ENCODE measurements at regions not wholly inside any gene's neighbourhood (a gene's known extent, or its start where the extent isn't known, plus 50 kb on each side); places are given as distances from the start of the nearest gene placed in this dataset.

DNA sequence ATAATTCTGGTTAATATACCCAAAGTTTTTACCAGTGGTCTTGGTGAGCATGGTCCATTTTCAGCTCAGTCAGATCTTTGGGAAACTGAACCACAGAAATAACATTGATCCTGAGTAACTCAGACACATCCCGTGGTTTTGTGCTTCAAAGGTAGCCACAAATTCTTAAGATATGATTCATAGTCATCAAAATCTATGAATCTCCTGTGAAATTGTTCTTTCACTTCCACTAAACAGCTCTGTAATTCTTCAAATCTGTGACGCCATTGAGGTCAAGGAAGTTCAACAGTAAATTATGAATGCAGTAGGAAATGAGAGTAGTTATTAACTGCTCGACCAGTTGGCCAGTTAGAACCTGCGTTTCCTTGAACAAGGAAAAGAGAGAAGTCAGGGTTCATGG lies 147.3 kb downstream of the IRS1 start:
- no peak for DNase-seq

DNA sequence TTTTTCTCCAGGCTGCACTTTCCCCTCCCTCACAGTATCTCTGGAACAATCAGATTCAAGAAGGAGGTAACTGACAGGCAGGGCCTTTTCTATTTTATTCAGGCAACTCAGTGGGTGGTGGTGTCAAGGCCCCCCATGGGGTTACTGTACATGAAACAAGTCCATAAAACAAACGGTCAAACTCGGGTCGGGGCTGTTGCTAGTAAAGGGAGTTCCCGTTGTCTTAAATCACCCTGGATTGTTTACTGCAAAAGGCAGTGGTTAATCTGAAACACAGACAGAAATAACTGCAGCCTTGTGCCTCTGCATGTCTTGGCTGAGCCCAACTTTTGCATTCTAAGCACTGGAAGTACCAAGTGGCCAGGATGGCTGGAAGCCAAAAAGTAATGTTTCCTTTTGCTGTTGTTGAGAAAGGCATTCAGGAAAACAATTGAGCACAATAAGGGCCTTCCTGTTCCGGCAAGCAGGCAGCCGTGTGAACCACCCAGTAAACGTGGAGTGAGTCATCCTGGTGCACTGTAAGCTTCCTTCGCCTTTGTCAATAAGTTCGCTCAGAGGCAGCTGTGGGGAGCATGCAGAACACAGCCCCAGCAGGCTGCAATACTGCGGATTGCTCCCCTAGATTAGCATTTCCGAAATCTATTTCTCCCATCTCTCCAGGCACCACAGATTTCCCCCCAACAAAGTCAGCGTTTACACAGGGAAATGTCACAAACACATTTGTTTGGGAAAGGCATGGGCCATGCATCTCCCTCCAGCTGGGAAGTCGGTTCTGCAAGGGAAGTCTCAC lies 149.6 kb downstream of the IRS1 start:
- DNase-seq = peak; percentile 67

DNA sequence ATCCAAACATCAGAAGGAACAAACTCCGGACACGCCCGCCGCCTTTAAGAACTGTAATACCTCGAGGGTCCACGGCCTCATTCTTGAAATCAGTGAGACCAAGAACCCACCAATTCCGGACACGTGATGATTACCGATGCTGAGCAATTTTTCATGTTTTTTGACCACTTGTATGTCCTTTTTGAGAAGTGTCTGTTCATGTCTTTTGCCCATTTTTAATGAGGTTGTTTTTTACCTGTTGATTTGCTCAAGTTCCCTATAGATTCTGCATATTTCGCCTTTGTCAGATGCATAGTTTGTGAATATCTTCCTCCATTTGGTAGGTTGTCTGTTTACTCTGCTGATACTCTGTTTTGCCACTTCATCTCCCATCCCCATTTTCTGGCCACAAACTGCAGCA lies 150.4 kb downstream of the IRS1 start:
- DNase-seq = no peak

DNA sequence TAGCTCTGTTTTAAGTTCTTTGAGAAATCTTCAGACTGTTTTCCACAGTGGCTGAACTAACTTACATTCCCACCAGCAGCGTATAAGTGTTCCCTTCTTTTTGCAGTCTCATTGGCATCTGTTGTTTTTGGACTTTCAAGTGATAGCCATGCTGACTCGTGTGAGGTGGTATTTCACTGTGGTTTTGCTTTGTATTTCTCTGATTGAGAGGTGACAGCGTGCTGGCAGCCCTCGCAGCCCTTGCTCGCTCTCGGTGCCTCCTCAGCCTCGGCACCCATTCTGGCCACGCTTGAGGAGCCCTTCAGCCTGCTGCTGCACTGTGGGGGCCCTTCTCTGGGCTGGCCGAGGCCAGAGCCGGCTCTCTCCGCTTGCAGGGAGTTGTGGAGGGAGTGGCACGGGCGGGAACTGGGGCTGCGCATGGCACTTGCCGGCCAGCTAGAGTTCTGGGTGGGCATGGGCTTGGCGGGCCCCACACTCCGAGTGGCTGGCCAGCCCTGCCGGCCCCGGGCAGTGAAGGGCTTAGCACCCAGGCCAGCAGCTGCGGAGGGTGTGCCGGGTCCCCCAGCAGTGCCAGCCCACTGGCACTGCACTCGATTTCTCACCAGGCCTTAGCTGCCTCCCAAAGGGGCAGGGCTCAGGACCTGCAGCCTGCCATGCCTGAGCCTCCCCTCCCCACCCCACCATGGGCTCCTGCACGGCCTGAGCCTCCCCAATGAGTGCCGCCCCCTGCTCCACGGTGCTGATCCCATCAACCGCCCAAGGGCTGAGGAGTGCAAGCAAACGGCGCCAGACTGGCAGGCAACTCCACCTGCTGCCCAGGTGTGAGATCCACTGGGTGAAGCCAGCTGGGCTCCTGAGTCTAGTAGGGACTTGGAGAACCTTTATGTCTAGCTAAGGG lies 151.8 kb downstream of the IRS1 start:
- no peak for DNase-seq

DNA sequence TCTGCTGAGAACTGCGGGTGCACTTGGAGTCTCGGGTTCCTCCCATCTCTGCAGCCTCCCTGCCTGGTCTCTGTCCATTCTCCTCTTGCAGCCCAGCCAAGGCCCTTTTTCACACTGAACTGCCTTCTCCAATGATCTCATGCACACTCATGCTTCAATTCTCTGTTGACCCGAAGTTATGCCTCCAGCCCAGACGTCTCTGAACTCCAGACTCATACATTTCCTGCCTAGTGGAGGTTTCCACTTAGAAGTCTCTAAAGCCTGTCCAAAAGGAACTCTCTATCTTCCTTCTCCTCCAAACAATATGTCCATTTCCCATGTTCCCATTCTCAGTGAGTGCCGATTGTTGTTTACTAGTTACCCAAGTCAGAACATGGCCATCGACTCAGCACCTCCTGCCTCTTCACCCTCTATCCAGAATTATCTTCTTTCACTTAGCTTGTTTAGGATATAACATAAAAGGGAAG lies 155.2 kb downstream of the IRS1 start:
- no peak for DNase-seq

DNA sequence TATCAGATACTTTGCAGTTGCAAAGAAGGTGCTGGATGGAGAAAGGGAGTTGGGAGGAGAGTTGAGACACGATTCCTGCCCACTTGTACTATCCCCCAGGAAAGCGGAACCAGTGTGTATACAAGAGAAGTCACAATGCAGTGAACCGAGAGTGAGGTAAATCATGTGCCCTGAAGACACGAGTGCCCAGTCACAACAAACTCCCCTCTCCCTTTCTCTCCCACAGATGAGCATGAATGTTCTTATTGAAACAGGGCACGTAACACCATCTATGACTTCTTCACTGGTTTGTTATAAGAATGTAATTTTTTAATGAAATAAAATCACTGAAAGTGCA lies 155.7 kb downstream of the IRS1 start:
- DNase-seq = no peak

DNA sequence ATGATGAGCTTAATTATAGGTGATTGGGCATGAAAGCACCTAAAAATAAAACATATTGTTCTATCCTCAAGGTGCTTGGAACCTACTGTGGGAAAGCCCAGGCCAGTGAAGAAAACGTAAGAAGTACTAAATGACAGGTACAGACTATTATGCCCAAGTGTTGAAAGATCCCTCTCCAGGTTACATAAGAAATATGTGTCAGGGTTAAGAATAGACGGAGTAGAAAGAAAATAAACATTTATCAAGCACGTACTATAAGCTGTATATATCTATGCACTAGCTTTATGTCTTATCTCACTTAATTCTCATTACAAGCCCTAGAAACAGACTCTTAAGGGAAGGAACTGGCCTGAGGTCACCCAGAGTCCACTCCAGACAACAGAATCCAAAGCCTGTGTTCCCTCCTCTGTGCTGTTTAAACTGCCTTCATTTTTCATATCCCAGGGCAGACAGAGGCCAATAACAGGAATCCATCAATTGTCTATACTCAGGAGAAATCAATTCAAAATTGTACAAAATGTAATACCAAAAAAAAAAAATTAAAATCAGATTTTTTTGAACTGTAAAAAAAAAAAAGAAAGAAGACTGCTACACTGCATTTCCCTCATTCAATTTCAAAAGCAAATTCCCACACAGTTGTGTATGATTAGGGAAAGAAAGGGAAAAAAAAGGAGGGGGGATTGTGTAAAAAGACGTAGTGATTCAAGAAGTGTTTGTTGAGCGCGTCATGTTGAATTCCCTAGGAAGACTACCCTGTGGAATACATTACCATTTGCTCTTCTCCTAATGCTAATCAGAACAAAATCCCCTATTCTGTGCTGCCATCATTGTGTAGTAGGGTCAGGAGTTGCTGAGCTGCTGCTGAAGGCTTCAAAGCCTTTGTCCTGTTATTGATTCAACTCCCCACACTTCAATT lies 156.3 kb downstream of the IRS1 start:
- DNase-seq = no peak

DNA sequence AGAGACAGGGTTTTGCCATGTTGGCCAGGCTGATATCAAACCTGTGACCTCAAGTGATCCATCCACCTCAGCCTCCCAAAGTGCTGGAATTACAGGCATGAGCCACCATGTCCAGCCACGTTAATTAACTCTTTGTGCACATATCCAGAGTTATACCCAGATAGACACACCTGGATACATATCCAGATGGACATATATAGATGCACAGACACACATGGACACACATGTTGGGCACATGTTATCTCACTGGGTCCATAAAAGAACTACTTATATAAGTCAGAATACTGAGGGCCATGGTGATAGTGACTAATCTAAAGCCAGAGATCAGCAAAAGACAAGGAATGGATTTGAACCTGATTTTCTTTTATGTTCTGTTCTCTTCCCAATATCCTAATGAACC lies 158.6 kb downstream of the IRS1 start:
- no peak for DNase-seq

DNA sequence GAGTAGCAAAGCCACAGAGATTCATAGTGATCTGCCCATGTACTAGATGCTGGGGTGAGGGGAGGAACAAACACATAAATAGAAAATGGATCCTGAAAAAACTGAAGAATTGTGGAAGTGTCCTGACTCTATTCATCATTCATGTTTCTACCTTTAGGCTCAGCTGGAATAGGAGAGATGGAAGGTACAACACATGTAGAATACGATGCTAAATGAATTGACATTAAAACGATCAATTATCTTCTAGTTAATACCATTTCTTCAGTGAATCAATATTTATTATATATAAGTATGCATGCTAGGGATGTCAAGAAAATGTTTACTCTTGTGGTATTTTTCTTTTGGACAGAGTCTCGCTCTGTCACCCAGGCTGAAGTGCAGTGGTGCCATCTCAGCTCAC lies 159.1 kb downstream of the IRS1 start:
- DNase-seq = no peak

DNA sequence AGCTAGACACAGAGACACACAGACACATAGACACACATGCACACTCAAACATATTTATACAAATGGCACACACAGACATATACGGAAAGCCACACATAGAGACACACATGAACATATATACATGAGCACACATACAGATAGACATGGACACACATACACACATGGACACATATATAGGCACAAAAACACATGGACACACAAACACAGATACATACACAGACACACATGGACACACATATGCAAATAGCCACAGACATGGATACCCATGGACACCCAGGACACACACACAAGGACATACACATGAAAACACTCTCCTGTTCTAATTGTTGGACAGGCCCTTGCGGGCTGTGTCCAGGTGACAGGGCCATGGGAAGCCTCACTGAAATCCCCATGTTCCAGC lies 160.1 kb downstream of the IRS1 start:
- DNase-seq = no peak

DNA sequence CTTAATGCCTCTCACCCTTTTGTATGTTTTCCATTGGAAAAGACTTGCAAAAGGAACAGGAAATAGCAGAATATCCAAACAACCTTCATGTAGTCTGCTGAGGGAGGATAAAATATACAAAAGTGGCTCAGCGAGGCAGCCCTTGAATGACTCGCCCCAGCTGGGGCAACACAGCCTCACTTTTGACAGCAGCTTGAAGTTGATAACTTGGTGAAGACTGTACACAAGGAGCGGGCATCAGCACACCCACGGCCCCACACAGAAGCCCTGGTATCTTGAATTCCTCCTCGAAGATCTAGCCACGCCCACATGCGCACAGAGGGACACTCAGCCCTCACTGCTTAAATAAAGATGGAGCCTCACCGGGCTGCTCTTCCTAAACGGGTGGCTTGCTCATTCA lies 161.0 kb downstream of the IRS1 start:
- no peak for DNase-seq

DNA sequence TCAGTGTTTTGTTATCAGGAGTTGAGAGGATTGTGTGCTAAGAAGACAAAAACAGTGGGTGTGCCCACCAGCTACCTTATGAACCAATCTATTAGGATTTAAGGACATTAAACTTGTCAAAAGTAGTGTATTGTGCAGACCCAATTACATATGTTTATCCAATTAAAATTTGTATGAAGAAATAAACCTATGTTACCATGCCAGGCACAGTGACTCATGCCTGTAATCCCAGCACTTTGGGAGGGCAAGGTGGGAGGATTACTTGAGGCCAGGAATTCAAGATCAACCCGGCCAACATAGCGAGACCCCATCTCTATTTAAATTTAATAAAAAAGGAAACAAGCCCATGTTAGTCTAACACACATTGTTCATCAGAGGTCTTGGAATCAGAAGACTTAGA lies 162.2 kb downstream of the IRS1 start:
- DNase-seq = no peak

DNA sequence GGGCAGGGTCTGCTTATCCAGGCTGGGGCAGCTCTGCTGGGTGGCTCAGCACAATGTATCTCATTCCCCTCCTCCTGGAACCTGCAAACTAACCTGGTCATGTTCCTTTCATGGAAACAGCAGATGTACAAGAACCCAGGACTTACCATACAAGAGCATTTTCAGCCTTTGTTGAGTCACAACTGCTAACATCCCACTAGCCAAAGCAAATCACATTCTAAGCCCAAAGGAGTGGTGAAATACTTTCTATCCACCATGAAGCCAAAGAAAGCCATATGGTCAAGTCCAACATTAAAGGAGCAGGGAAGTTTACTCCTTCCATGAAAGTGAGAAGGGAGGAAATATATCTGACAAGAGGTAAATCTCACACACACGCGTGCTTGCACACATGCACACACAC lies 163.0 kb downstream of the IRS1 start:
- DNase-seq = no peak

DNA sequence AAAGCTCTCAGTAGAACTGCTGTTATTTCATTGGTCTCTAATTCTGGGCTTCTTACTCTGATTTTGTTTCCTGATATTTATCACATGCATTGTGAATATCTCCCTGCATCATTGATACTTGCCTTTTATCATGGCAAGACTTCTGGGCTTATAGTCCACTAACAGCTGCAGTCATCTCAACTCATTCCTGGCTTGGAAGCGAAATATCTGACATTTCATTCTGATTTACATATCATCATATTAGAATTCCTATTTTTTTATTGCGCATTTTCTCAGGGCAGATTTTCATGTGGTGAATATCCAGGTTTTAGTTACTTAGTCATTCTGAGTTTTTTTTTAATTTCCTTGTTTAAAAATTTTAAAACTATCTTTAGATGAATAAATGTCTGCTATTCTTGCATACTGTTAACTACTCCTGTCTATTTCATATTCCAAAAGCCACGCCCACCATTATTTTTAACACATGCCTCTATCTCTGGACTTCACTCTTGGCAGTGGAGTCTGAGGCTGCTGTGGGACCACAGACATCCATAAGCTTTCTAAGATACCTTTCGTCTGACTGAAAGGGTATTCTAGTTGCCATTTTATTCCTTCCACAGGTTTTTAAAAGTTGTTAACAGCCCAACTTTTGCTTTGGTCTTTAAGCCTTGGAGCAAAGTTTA lies 164.5 kb downstream of the IRS1 start:
- no peak for DNase-seq

DNA sequence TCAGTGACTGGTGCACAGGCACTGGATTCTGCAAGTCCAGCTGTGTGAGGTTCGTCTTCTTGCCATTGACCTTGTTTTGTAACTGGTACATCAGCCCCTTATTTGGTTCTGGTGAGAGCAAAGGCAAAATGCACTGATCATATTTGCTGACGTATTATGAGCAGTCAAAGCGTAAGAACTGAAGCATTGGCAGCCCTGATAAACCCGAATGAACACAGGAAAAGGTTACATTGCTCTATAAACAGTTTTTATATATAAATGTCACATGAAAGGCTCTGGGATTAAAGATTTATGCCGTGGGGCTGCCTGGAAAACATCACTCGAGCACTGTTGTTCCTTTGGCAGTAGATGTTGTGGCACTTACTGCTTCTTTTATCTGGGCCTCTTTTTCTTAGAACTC lies 167.9 kb downstream of the IRS1 start:
- no peak for DNase-seq

DNA sequence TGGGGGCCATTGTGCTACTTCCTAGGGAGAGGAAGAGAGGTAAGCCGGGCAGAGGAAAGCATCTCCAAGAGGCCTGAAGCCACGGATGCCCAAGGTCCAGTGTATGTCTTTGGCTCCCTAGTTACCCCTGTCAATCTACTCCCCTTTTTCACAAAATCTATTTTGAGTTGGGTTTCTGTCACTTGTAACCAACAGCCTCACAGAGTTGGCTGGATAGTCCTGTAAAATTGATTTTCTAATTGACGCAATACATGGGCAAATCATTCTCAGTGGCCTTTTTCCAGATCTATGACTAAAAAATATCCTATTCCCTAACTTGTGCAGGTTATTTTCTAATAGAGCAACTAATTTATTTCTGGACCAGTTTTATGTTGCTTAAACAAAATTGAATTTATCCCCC lies 168.4 kb downstream of the IRS1 start:
- no peak for DNase-seq

DNA sequence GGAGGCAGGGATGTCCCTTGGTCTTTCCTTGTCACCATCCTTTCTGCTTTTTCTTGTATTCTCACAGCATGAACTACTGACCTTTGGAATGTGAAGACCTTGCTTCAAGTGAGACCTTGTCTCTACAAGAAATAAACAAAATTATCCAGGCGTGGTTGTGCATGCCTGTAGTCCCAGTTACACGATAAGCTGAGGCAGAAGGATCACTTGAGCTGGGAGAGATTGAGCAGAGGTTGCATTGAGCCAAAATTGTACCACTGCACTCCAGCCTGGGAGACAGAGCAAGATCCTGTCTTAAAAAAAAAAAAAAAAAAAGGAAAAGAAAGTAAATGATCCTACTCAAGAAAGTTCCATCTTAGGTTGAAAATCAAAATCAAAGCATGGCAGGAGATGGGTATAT lies 173.7 kb downstream of the IRS1 start:
- DNase-seq = no peak

DNA sequence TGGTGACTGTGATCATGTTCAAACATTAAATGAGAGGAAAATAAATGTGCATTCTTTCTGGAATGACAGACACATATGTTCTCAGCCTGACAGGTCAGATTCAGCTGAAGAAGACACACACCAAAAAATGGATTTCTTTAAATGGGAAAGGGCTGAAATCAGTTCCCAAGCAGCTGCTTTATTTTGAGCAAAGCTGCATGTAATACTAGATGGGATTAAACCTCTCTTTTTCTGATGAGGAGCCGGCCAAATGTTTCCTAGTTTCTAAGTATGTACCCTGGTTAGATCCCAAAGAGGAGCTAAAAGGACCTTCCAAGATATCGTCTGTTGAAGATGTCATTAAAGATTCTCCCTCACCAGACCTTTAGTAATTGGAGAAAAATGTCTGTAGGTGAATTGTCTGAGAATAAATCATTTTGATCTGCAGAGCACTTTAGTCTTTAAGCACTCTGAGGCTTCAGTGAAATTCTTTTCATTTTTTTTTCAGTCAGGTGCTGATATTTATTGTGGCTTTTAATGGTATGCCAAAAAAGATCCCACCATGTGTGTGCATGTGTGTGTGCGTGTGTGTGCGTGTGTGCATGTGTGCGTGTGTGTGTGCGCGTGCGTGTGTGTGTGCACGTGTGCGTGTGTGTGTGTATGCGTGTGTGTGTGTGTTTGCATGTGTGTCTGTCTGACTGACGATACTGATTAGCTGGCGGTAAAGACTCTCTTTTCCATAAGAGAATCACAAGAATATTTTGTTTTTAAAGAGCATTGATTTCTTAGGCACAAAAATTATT lies 175.8 kb downstream of the IRS1 start:
- no peak for DNase-seq

DNA sequence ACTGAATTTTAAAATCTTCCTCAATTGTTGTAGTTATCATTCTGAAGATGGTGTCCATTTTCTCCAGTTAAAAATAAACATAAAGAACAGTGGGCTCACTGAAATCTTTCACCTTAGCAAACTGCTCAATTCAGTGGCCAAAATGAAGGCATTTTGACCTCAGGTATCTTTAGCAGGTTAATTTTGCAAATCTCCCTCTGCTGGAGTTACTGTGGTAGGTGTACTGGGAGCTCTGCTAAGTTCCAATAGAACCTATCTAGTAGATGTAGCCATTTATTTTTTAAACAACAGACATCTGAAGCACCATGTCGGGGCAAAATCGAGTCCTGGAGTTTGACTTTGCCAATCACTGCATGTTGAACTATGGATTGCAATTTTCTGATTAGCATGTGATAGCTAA lies 177.1 kb downstream of the IRS1 start:
- DNase-seq = no peak

DNA sequence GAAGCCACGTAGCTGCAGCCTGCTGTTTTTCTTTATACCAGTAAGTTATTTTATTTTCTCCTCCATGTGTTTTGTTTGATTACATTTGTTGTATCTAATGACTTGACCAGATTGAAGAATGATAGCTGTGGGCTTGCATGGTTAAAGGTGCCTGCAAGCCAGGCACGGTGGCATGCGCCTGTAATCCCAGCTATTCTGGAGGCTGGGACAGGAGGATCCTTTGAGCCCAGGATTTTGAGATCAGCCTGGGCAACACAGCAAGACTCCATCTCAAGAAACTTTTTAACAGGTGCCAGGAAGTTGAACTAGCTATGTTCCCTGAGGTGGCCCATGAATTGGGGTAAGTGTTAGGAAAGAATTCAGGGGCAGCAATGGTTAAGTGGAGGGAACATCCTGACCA lies 179.4 kb downstream of the IRS1 start:
- no peak for DNase-seq

DNA sequence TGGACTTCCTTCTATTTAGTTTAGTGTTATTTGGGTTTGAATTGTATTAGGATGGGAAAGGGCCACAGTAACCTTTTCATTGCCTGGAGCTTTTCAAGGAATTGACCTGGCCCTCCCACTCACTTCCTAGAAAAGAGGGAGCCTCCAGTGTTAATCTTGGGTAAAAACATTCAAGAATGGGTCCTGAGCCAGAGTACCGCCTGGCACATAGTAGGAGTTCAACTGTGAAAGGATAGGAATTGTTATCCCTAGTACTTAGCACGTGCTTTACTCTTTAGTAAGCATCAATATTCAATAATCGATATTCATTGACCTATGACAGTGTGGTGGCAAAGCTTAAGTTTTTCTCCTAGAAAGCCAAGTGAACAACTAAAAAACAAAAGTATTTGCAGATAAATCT lies 179.9 kb downstream of the IRS1 start:
- DNase-seq = no peak

All from CD4-positive, alpha-beta T cell treated with Interleukin-17A for 4 hours (primary cell).